OCI-LY1 (cell line): ENCODE measurements at regions not wholly inside any gene's neighbourhood (a gene's known extent, or its start where the extent isn't known, plus 50 kb on each side); places are given as distances from the start of the nearest gene placed in this dataset.

ENCODE experiments used
- CTCF ChIP-seq: fragments of 200-600 bp; sonication (generic), shearing (Covaris generic); IDR thresholded peaks from 2 replicates; pipeline ENCODE4 v1.5.1; 2017; ENCODE audit warnings: mild to moderate bottlenecking, antibody characterized with exemption, low read length, moderate library complexity, mixed read lengths
- EZH2 ChIP-seq: fragments of 200-600 bp; sonication (generic), shearing (Covaris generic); IDR thresholded peaks from 2 replicates; pipeline ENCODE4 v1.8.0; 2017; ENCODE audit warnings: borderline replicate concordance, mixed run types, mild to moderate bottlenecking, antibody characterized with exemption, low read length, moderate library complexity, mixed read lengths

GRCh38 chr1:58133562-58133961 is 413.0 kb downstream of the OMA1 start:
- TF ChIP-seq CTCF (no peak), EZH2 (no peak)
